ENCODE measurements at regions not wholly inside any gene's neighbourhood (a gene's known extent, or its start where the extent isn't known, plus 50 kb on each side); places are given as distances from the start of the nearest gene placed in this dataset.

- TF ChIP-seq ZNF462 (CRISPR knock-in tag; IDR thresholded peaks at IDR 0.05) (no peak), ZNF114 (CRISPR knock-in tag; IDR thresholded peaks at IDR 0.05) (no peak), ZNF331 (CRISPR knock-in tag; IDR thresholded peaks at IDR 0.05; ENCODE audit: low read depth) (no peak), REST (IDR thresholded peaks at IDR 0.05; ENCODE audit: unreplicated experiment) (no peak), JUNB (IDR thresholded peaks at IDR 0.05; ENCODE audit: unreplicated experiment) (no peak), STAT1 (IDR thresholded peaks at IDR 0.05; ENCODE audit: unreplicated experiment) (no peak), CTCF (conservative IDR thresholded peaks at IDR 0.05; ENCODE audit: low read depth in 2 of 2) (no peak), CREB1 (CRISPR knock-in tag; IDR thresholded peaks at IDR 0.05; ENCODE audit: low read depth) (no peak), EZH2 (IDR thresholded peaks at IDR 0.05; ENCODE audit: low read depth, unreplicated experiment) (no peak)
Observed at GRCh38 chr12:23093488-23093887, 468.5 kb downstream of the ETNK1 start (continued).

Data from GM23338 (cell line).